AG10803 (cell line): ENCODE measurements at regions not wholly inside any gene's neighbourhood (a gene's known extent, or its start where the extent isn't known, plus 50 kb on each side); places are given as distances from the start of the nearest gene placed in this dataset.

Source experiments
- DNase-seq: peaks from one replicate; pipeline ENCODE4 v3.0.0; 2010; ENCODE audit warnings: low read depth
- H3K4me3 ChIP-seq: 2 replicates; pipeline ENCODE4 v1.5.1; 2011; ENCODE audit warnings: mild to moderate bottlenecking, low read length, control low read depth
- TF ChIP-seq, protein P1 (sequence below): conservative IDR thresholded peaks from 2 replicates; pipeline ENCODE4 v1.5.1; 2011; ENCODE audit warnings: mild to moderate bottlenecking, low read length, control low read depth, inconsistent platforms

GRCh38 chr21:24896735-24897124 is 710.6 kb downstream of the MRPL39 start:
- no peak overlapping the region for H3K4me3 ChIP-seq
- no peak for DNase-seq
- TF ChIP-seq, protein P1, sequence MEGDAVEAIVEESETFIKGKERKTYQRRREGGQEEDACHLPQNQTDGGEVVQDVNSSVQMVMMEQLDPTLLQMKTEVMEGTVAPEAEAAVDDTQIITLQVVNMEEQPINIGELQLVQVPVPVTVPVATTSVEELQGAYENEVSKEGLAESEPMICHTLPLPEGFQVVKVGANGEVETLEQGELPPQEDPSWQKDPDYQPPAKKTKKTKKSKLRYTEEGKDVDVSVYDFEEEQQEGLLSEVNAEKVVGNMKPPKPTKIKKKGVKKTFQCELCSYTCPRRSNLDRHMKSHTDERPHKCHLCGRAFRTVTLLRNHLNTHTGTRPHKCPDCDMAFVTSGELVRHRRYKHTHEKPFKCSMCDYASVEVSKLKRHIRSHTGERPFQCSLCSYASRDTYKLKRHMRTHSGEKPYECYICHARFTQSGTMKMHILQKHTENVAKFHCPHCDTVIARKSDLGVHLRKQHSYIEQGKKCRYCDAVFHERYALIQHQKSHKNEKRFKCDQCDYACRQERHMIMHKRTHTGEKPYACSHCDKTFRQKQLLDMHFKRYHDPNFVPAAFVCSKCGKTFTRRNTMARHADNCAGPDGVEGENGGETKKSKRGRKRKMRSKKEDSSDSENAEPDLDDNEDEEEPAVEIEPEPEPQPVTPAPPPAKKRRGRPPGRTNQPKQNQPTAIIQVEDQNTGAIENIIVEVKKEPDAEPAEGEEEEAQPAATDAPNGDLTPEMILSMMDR: no peak

GRCh38 chr21:24895885-24896734 is 711.2 kb downstream of the MRPL39 start:
- TF ChIP-seq, protein P1: peak; percentile 56
- DNase-seq: peak; percentile 26
- no peak overlapping the region for H3K4me3 ChIP-seq

- no peak overlapping the region for H3K4me3 ChIP-seq
- DNase-seq: no peak
- TF ChIP-seq, protein P1: no peak
Observed at GRCh38 chr21:24894324-24894723, 713.0 kb downstream of the MRPL39 start.

GRCh38 chr21:24890021-24890420 is 717.3 kb downstream of the MRPL39 start:
- TF ChIP-seq, protein P1: no peak
- no peak for DNase-seq
- no peak overlapping the region for H3K4me3 ChIP-seq

- TF ChIP-seq, protein P1: no peak
- DNase-seq: no peak
- no peak overlapping the region for H3K4me3 ChIP-seq
Observed at GRCh38 chr21:24881506-24881905, 725.8 kb downstream of the MRPL39 start.

- no peak for DNase-seq
- H3K4me3 ChIP-seq: no peak overlapping the region
- TF ChIP-seq, protein P1: no peak
Observed at GRCh38 chr21:24870633-24871032, 736.6 kb downstream of the MRPL39 start.

GRCh38 chr21:24869862-24870261 is 737.4 kb downstream of the MRPL39 start:
- TF ChIP-seq, protein P1: no peak
- no peak for DNase-seq
- H3K4me3 ChIP-seq: no peak overlapping the region
